ENCODE measurements at regions not wholly inside any gene's neighbourhood (a gene's known extent, or its start where the extent isn't known, plus 50 kb on each side); places are given as distances from the start of the nearest gene placed in this dataset.

GRCh38 chr3:81974751-81975150 lies 213.3 kb upstream of the GBE1 start:
- H3K4me2 ChIP-seq (ENCODE audit: low read depth, low read length): peak overlapping the region; percentile 25; the same call in 1 of the 2 replicates
- H3K9me3 ChIP-seq (replicated peaks; ENCODE audit: insufficient read depth, low read length): no peaks in the 10 kb centered on the region
- H3K27me3 ChIP-seq (replicated peaks; ENCODE audit: insufficient read depth, low read length): no peaks in the 10 kb centered on the region
- no peaks in the 10 kb centered on the region for H4K20me1 ChIP-seq (ENCODE audit: insufficient read depth, low read length)
- H3K27ac ChIP-seq (ENCODE audit: low read length): no peak overlapping the region
- H2AFZ ChIP-seq (ENCODE audit: low read length): peak overlapping the region; percentile 44
- H3F3A ChIP-seq (ENCODE audit: insufficient read depth, low read length): no peaks in the 10 kb centered on the region
- no peaks in the 10 kb centered on the region for H3K9me2 ChIP-seq (replicated peaks; ENCODE audit: insufficient read depth, low read length)
- H3K36me3 ChIP-seq (replicated peaks; ENCODE audit: insufficient read depth, low read length): no peaks in the 10 kb centered on the region
- H3K4me3 ChIP-seq (ENCODE audit: low read length): peak overlapping the region; percentile 16; the same call in 1 of the 2 replicates
- no peak for DNase-seq
- H3K4me1 ChIP-seq (ENCODE audit: low read length): no peaks in the 10 kb centered on the region
- H3K79me2 ChIP-seq (ENCODE audit: low read length): no peaks in the 10 kb centered on the region
- TF ChIP-seq, protein P1, sequence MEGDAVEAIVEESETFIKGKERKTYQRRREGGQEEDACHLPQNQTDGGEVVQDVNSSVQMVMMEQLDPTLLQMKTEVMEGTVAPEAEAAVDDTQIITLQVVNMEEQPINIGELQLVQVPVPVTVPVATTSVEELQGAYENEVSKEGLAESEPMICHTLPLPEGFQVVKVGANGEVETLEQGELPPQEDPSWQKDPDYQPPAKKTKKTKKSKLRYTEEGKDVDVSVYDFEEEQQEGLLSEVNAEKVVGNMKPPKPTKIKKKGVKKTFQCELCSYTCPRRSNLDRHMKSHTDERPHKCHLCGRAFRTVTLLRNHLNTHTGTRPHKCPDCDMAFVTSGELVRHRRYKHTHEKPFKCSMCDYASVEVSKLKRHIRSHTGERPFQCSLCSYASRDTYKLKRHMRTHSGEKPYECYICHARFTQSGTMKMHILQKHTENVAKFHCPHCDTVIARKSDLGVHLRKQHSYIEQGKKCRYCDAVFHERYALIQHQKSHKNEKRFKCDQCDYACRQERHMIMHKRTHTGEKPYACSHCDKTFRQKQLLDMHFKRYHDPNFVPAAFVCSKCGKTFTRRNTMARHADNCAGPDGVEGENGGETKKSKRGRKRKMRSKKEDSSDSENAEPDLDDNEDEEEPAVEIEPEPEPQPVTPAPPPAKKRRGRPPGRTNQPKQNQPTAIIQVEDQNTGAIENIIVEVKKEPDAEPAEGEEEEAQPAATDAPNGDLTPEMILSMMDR (IDR thresholded peaks at IDR 0.05; ENCODE audit: low read length): no peak
- no peak for TF ChIP-seq EZH2phosphoT487 (IDR thresholded peaks at IDR 0.05; ENCODE audit: low read length)
- no peak for TF ChIP-seq EZH2 (optimal IDR thresholded peaks at IDR 0.05; ENCODE audit: low read depth, low read length)
- H3K9ac ChIP-seq (ENCODE audit: low read length): no peak overlapping the region

- Histone ChIP-seq H3K4me2 (ENCODE audit: low read depth, low read length) (no peak overlapping the region), H3K4me1 (ENCODE audit: low read length) (no peaks in the 10 kb centered on the region), H2AFZ (ENCODE audit: low read length) (no peak overlapping the region), H3K9me2 (replicated peaks; ENCODE audit: insufficient read depth, low read length) (no peaks in the 10 kb centered on the region), H4K20me1 (ENCODE audit: insufficient read depth, low read length) (no peaks in the 10 kb centered on the region), H3K27ac (ENCODE audit: low read length) (no peak overlapping the region), H3K9me3 (replicated peaks; ENCODE audit: insufficient read depth, low read length) (no peaks in the 10 kb centered on the region), H3K36me3 (replicated peaks; ENCODE audit: insufficient read depth, low read length) (no peaks in the 10 kb centered on the region), H3K4me3 (ENCODE audit: low read length) (no peak overlapping the region), H3K27me3 (replicated peaks; ENCODE audit: insufficient read depth, low read length) (no peaks in the 10 kb centered on the region), H3K79me2 (ENCODE audit: low read length) (no peaks in the 10 kb centered on the region), H3F3A (ENCODE audit: insufficient read depth, low read length) (no peaks in the 10 kb centered on the region), H3K9ac (ENCODE audit: low read length) (no peak overlapping the region)
- TF ChIP-seq, protein P1 (IDR thresholded peaks at IDR 0.05; ENCODE audit: low read length): no peak
- TF ChIP-seq EZH2phosphoT487 (IDR thresholded peaks at IDR 0.05; ENCODE audit: low read length) (no peak), EZH2 (optimal IDR thresholded peaks at IDR 0.05; ENCODE audit: low read depth, low read length) (no peak)
- no peak for DNase-seq
These were observed 207.2 kb upstream of the GBE1 start for GRCh38 chr3:81968658-81969057.

DNA sequence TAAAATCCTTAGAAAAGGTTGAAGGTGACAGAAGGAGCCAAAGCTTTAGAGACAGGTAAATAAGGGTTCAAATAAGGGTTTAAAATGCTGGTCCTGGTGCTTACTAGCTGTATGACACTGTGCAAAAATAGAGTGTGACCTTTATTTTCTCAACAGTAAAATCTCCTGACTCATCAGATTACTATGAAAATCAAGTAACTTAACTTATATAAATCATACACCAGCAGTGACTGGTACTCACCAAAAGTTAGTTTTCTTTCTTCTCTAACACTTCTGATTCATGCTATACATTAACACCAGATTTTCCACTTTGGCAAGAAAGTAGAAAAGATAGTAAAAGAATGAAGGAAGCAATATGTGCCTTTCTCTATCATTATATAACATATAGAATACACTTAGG lies 205.9 kb upstream of the GBE1 start:
- Histone ChIP-seq H3K4me3 (ENCODE audit: low read length) (no peak overlapping the region), H3K79me2 (ENCODE audit: low read length) (no peaks in the 10 kb centered on the region), H3K9me2 (replicated peaks; ENCODE audit: insufficient read depth, low read length) (no peaks in the 10 kb centered on the region), H3K27ac (ENCODE audit: low read length) (no peak overlapping the region), H4K20me1 (ENCODE audit: insufficient read depth, low read length) (no peaks in the 10 kb centered on the region), H3K9ac (ENCODE audit: low read length) (no peak overlapping the region), H3K4me2 (ENCODE audit: low read depth, low read length) (no peak overlapping the region), H3K9me3 (replicated peaks; ENCODE audit: insufficient read depth, low read length) (no peaks in the 10 kb centered on the region), H3K36me3 (replicated peaks; ENCODE audit: insufficient read depth, low read length) (no peaks in the 10 kb centered on the region), H3K27me3 (replicated peaks; ENCODE audit: insufficient read depth, low read length) (no peaks in the 10 kb centered on the region), H3K4me1 (ENCODE audit: low read length) (no peaks in the 10 kb centered on the region), H2AFZ (ENCODE audit: low read length) (no peak overlapping the region), H3F3A (ENCODE audit: insufficient read depth, low read length) (no peaks in the 10 kb centered on the region)
- no peak for DNase-seq
- TF ChIP-seq, protein P1 (IDR thresholded peaks at IDR 0.05; ENCODE audit: low read length): no peak
- no peak for TF ChIP-seq EZH2phosphoT487 (IDR thresholded peaks at IDR 0.05; ENCODE audit: low read length)
- TF ChIP-seq EZH2 (optimal IDR thresholded peaks at IDR 0.05; ENCODE audit: low read depth, low read length): no peak

All from MM.1S (cell line).